IMR-90 (cell line): ENCODE measurements at regions not wholly inside any gene's neighbourhood (a gene's known extent, or its start where the extent isn't known, plus 50 kb on each side); places are given as distances from the start of the nearest gene placed in this dataset.

Experiments
- ATAC-seq: fragments of 200-7000 bp; cut with Tn5 transposase; 2 replicates; pipeline ENCODE4 v1.9.1; 2020; ENCODE audit warnings: low read depth, mild to moderate bottlenecking, moderate library complexity
- BruUV-seq: library from RNA; stranded (reverse); fragments of 400-500 nt; replicated peaks from 2 replicates; lab custom pipeline; 2021; lab: Mats Ljungman, UMichigan
- CTCF ChIA-PET: fragments of 300-600 bp; formaldehyde crosslinking; extraction: SDS; loops from one replicate; lab custom pipeline; 2021; ENCODE audit warnings: antibody characterized with exemption; lab: Yijun Ruan, JAX
- POLR2A ChIA-PET: fragments of 300-600 bp; sonication (Branson Sonifier 250); formaldehyde crosslinking; loops from one replicate; lab custom pipeline; 2022; ENCODE audit warnings: antibody characterized with exemption; ENCODE audit not compliant: unreplicated experiment; lab: Charles Lee
- DNase-seq: peaks from one replicate; pipeline ENCODE4 v3.0.0; 2013
- H2AFZ ChIP-seq: replicated peaks from 2 replicates; pipeline ENCODE3; 2013; ENCODE audit warnings: low read length, mild to moderate bottlenecking; ENCODE audit not compliant: poor library complexity
- H2AK5ac ChIP-seq: 2 replicates; pipeline ENCODE4 v1.6.1; 2013; ENCODE audit warnings: low read depth, low read length, inconsistent platforms
- H2AK9ac ChIP-seq: replicated peaks from 2 replicates; pipeline ENCODE3; 2013; ENCODE audit warnings: mild to moderate bottlenecking, low read depth, low read length, moderate library complexity; ENCODE audit not compliant: poor library complexity
- H2BK120ac ChIP-seq: 2 replicates; pipeline ENCODE4 v1.6.1; 2013; ENCODE audit warnings: low read depth, low read length, inconsistent platforms
- H2BK15ac ChIP-seq: 3 replicates; pipeline ENCODE4 v1.6.1; 2013; ENCODE audit warnings: low read depth, low read length, inconsistent platforms
- H2BK20ac ChIP-seq: 2 replicates; pipeline ENCODE4 v1.6.1; 2013; ENCODE audit warnings: low read depth, mild to moderate bottlenecking, inconsistent platforms, low read length, moderate library complexity
- H2BK5ac ChIP-seq: 2 replicates; pipeline ENCODE4 v1.6.1; 2013; ENCODE audit warnings: mild to moderate bottlenecking, low read depth, low read length, inconsistent platforms; ENCODE audit not compliant: poor library complexity, severe bottlenecking
- H3K14ac ChIP-seq: replicated peaks from 2 replicates; pipeline ENCODE4 v1.6.1; 2013; ENCODE audit warnings: low read depth, low read length, inconsistent platforms
- H3K18ac ChIP-seq: 2 replicates; pipeline ENCODE4 v1.6.1; 2013; ENCODE audit warnings: low read depth, low read length, control low read depth
- H3K23ac ChIP-seq: 2 replicates; pipeline ENCODE4 v1.6.1; 2013; ENCODE audit warnings: low read depth, low read length, inconsistent platforms
- H3K27ac ChIP-seq: 2 replicates; pipeline ENCODE4 v1.5.1; 2013; ENCODE audit warnings: mild to moderate bottlenecking, control low read depth, low read length; ENCODE audit not compliant: insufficient read depth
- H3K27me3 ChIP-seq: 2 replicates; pipeline ENCODE4 v1.6.1; 2013; ENCODE audit warnings: low read length; ENCODE audit not compliant: control insufficient read depth, insufficient read depth
- H3K36me3 ChIP-seq: 2 replicates; pipeline ENCODE4 v1.6.1; 2013; ENCODE audit warnings: low read length, mixed read lengths; ENCODE audit not compliant: control insufficient read depth, insufficient read depth
- H3K4ac ChIP-seq: 2 replicates; pipeline ENCODE4 v1.6.1; 2013; ENCODE audit warnings: low read depth, low read length, inconsistent platforms
- H3K4me1 ChIP-seq: 2 replicates; pipeline ENCODE4 v1.6.1; 2013; ENCODE audit warnings: low read length, mixed read lengths; ENCODE audit not compliant: control insufficient read depth, insufficient read depth
- H3K4me2 ChIP-seq: 2 replicates; pipeline ENCODE4 v1.6.1; 2013; ENCODE audit warnings: low read depth, mild to moderate bottlenecking, control low read depth, low read length, moderate library complexity
- H3K4me3 ChIP-seq: 2 replicates; pipeline ENCODE4 v1.5.1; 2013; ENCODE audit warnings: low read depth, mild to moderate bottlenecking, control low read depth, low read length, moderate library complexity; ENCODE audit not compliant: insufficient read depth
- H3K56ac ChIP-seq: 2 replicates; pipeline ENCODE4 v1.6.1; 2013; ENCODE audit warnings: low read length, inconsistent platforms; ENCODE audit not compliant: insufficient read depth; ENCODE audit errors: extremely low read depth
- H3K79me1 ChIP-seq, 2 experiments: 2 replicates each; pipeline ENCODE4 v1.6.1; 2013; ENCODE audit warnings: low read length in 2 of 2, inconsistent platforms in 1 of 2, low read depth in 1 of 2
- H3K9ac ChIP-seq: 2 replicates; pipeline ENCODE4 v1.6.1; 2013; ENCODE audit warnings: low read depth, low read length, control low read depth
- H3K9me1 ChIP-seq: 2 replicates; pipeline ENCODE4 v1.6.1; 2013; ENCODE audit warnings: low read length, inconsistent platforms; ENCODE audit not compliant: insufficient read depth
- H3K9me3 ChIP-seq: 2 replicates; pipeline ENCODE4 v1.6.1; 2013; ENCODE audit warnings: low read length; ENCODE audit not compliant: control insufficient read depth, insufficient read depth
- H4K20me1 ChIP-seq: 2 replicates; pipeline ENCODE4 v1.6.1; 2013; ENCODE audit warnings: low read length, inconsistent platforms; ENCODE audit not compliant: insufficient read depth
- H4K5ac ChIP-seq: 2 replicates; pipeline ENCODE4 v1.6.1; 2013; ENCODE audit warnings: mild to moderate bottlenecking, low read depth, low read length, control low read depth
- H4K8ac ChIP-seq, 2 experiments: 2 replicates each; pipeline ENCODE4 v1.6.1; 2013; ENCODE audit warnings: low read depth in 2 of 2, low read length in 2 of 2, control low read depth in 1 of 2, inconsistent platforms in 1 of 2
- H4K91ac ChIP-seq: 2 replicates; pipeline ENCODE4 v1.6.1; 2013; ENCODE audit warnings: low read depth, low read length, inconsistent platforms; ENCODE audit not compliant: insufficient read depth
- BHLHE40 ChIP-seq: fragments of 150-350 bp; IDR thresholded peaks from 2 replicates; pipeline ENCODE4 v1.6.1; 2016; ENCODE audit warnings: mild to moderate bottlenecking, low read depth, low read length
- CEBPB ChIP-seq: IDR thresholded peaks from 2 replicates; pipeline ENCODE4 v1.6.1; 2012; ENCODE audit warnings: low read depth, low read length, improper control_type of control experiment
- CHD1 ChIP-seq: IDR thresholded peaks from 2 replicates; pipeline ENCODE4 v1.6.1; 2012; ENCODE audit warnings: low read depth, low read length, improper control_type of control experiment
- ELK1 ChIP-seq: fragments of 150-350 bp; IDR thresholded peaks from 2 replicates; pipeline ENCODE4 v1.6.1; 2016; ENCODE audit warnings: low read depth, mild to moderate bottlenecking, low read length, moderate library complexity, borderline replicate concordance
- FOS ChIP-seq: fragments of 150-350 bp; IDR thresholded peaks from 2 replicates; pipeline ENCODE4 v1.6.1; 2016; ENCODE audit warnings: low read depth, low read length
- MAFK ChIP-seq: IDR thresholded peaks from 2 replicates; pipeline ENCODE4 v1.6.1; 2012; ENCODE audit warnings: low read depth, low read length, improper control_type of control experiment
- MAZ ChIP-seq: IDR thresholded peaks from 2 replicates; pipeline ENCODE4 v1.6.1; 2012; ENCODE audit warnings: low read depth, mild to moderate bottlenecking, low read length, improper control_type of control experiment, moderate library complexity, borderline replicate concordance
- NFE2L2 ChIP-seq: fragments of 150-350 bp; IDR thresholded peaks from 2 replicates; pipeline ENCODE4 v1.6.1; 2016; ENCODE audit warnings: low read depth, mild to moderate bottlenecking, low read length
- POLR2A ChIP-seq: IDR thresholded peaks from 2 replicates; pipeline ENCODE4 v1.6.1; 2012; ENCODE audit warnings: mild to moderate bottlenecking, low read depth, low read length
- SMC3 ChIP-seq: fragments of 150-350 bp; IDR thresholded peaks from 2 replicates; pipeline ENCODE4 v1.6.1; 2016; ENCODE audit warnings: low read depth, mild to moderate bottlenecking, antibody characterized with exemption, low read length, moderate library complexity
- WGBS, 2 experiments: methylation state at CpG; one replicate each; pipeline versions ENCODE4 v1.1.5 to v1.1.7; 2013; ENCODE audit warnings: missing lambda C conversion rate in 2 of 2; ENCODE audit not compliant: insufficient read length in 1 of 2; ENCODE audit errors: extremely low coverage in 2 of 2; 5-methylcytosine and 5-hydroxymethylcytosine counted together
- dilution Hi-C: fragments of 300-500 bp; cut with HindIII; formaldehyde crosslinking; loops from one replicate; pipeline ENCODE4 v1.14.3; 2018; ENCODE audit warnings: low sequenced_read_pairs; ENCODE audit not compliant: unreplicated experiment
- in situ Hi-C: fragments of 300-500 bp; cut with MboI; formaldehyde crosslinking; loops from 3 replicates; pipeline ENCODE4 v1.14.3; 2019; ENCODE audit warnings: low sequenced_read_pairs, inconsistent platforms, mixed read lengths
- intact Hi-C: fragments of 100-400 bp; cut with micrococcal nuclease; formaldehyde crosslinking; loops from 2 replicates; pipeline ENCODE4 v1.10.0; 2022
- TF ChIP-seq, protein P1 (sequence below): fragments of 150-350 bp; IDR thresholded peaks from 2 replicates; pipeline ENCODE4 v1.6.1; 2017; ENCODE audit warnings: mild to moderate bottlenecking, antibody characterized with exemption, low read length, low read depth

- ChIA-PET POLR2A (no interaction called here), CTCF (no interaction called here)
- DNase-seq (no peak), ATAC-seq (no peak)
- no peak overlapping the region for H2BK20ac ChIP-seq
- H3K79me1 ChIP-seq = no peaks in the 10 kb centered on the region
- BruUV-seq = no TSS peak
- no peak overlapping the region for H3K23ac ChIP-seq
- no peak overlapping the region for H2AFZ ChIP-seq
- H3K4me1 ChIP-seq = no peaks in the 10 kb centered on the region
- H3K9me1 ChIP-seq = no peaks in the 10 kb centered on the region
- no peaks in the 10 kb centered on the region for H3K27me3 ChIP-seq
- H3K36me3 ChIP-seq = no peaks in the 10 kb centered on the region
- H2BK5ac ChIP-seq = no peak overlapping the region
- no peak overlapping the region for H3K14ac ChIP-seq
- H3K27ac ChIP-seq = no peak overlapping the region
- H4K8ac ChIP-seq = no peak overlapping the region
- no CpG with 5 or more reads among the region's 2 CpGs for WGBS, 2 experiments
- H4K20me1 ChIP-seq = no peaks in the 10 kb centered on the region
- H3K4me3 ChIP-seq = no peak overlapping the region
- H2AK9ac ChIP-seq = no peak overlapping the region
- in situ Hi-C loops = loop anchor here (25.0 kb wide), 1 partner anchor 177 kb away; no protein-coding TSS in a partner anchor
- H3K56ac ChIP-seq = no peak overlapping the region
- H2BK120ac ChIP-seq = no peak overlapping the region
- H3K9me3 ChIP-seq = peaks cover 4% of the 10 kb centered on the region; the same call in 1 of the 2 replicates
- H3K18ac ChIP-seq = no peak overlapping the region
- H3K9ac ChIP-seq = no peak overlapping the region
- no peak overlapping the region for H4K5ac ChIP-seq
- H3K4me2 ChIP-seq = no peak overlapping the region
- H4K91ac ChIP-seq = no peak overlapping the region
- H2BK15ac ChIP-seq = no peak overlapping the region
- no peak overlapping the region for H2AK5ac ChIP-seq
- H3K4ac ChIP-seq = no peak overlapping the region
- intact Hi-C loops = no loop called here
- TF ChIP-seq MAZ (no peak), BHLHE40 (no peak), NFE2L2 (no peak), FOS (no peak), SMC3 (no peak), POLR2A (no peak), ELK1 (no peak), MAFK (no peak), CEBPB (no peak), CHD1 (no peak)
- TF ChIP-seq, protein P1, sequence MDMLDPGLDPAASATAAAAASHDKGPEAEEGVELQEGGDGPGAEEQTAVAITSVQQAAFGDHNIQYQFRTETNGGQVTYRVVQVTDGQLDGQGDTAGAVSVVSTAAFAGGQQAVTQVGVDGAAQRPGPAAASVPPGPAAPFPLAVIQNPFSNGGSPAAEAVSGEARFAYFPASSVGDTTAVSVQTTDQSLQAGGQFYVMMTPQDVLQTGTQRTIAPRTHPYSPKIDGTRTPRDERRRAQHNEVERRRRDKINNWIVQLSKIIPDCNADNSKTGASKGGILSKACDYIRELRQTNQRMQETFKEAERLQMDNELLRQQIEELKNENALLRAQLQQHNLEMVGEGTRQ = no peak
- dilution Hi-C loops = no loop called here
Observed at GRCh38 chr12:33710548-33710947, 270.9 kb upstream of the SYT10 start.
